PC-3 (cell line): ENCODE measurements at regions not wholly inside any gene's neighbourhood (a gene's known extent, or its start where the extent isn't known, plus 50 kb on each side); places are given as distances from the start of the nearest gene placed in this dataset.

Source experiments
- ATAC-seq: fragments of 200-7000 bp; cut with Tn5 transposase; 2 replicates; pipeline ENCODE4 v1.9.1; 2020; ENCODE audit warnings: mild to moderate bottlenecking, moderate library complexity
- BruUV-seq: library from RNA; stranded (reverse); fragments of 400-500 nt; replicated peaks from 2 replicates; lab custom pipeline; 2021; lab: Mats Ljungman, UMichigan
- CTCF ChIA-PET: fragments of 300-600 bp; sonication (Branson Sonifier 250); formaldehyde crosslinking; loops from one replicate; lab custom pipeline; 2022; ENCODE audit warnings: antibody characterized with exemption; lab: Charles Lee
- POLR2A ChIA-PET: fragments of 300-600 bp; sonication (Branson Sonifier 250); formaldehyde crosslinking; loops from one replicate; lab custom pipeline; 2022; ENCODE audit warnings: antibody characterized with exemption; ENCODE audit not compliant: unreplicated experiment; lab: Charles Lee
- DNase-seq: peaks from one replicate; pipeline ENCODE4 v3.0.0-alpha.2; 2015
- H2AFZ ChIP-seq: fragments of 300-600 bp; sonication (generic); 2 replicates; pipeline ENCODE4 v1.6.0; 2016; ENCODE audit warnings: antibody characterized with exemption, low read length
- H3F3A ChIP-seq: fragments of 300-600 bp; sonication (generic); one replicate; pipeline ENCODE4 v1.6.0; 2017; ENCODE audit warnings: antibody characterized with exemption, low read length, control low read depth, mild to moderate bottlenecking; ENCODE audit not compliant: unreplicated experiment
- H3K27ac ChIP-seq: fragments of 300-600 bp; sonication (generic); 2 replicates; pipeline ENCODE4 v1.5.1; 2016; ENCODE audit warnings: mild to moderate bottlenecking, low read length
- H3K27me3 ChIP-seq: fragments of 300-600 bp; sonication (generic); 2 replicates; pipeline ENCODE4 v1.6.1; 2016; ENCODE audit warnings: low read length, mixed read lengths
- H3K36me3 ChIP-seq: fragments of 300-600 bp; sonication (generic); 2 replicates; pipeline ENCODE4 v1.6.1; 2016; ENCODE audit warnings: low read depth, mixed run types, low read length, mixed read lengths
- H3K4me1 ChIP-seq: fragments of 300-600 bp; sonication (generic); 2 replicates; pipeline ENCODE4 v1.5.1; 2016; ENCODE audit warnings: low read length; ENCODE audit not compliant: insufficient read depth
- H3K4me2 ChIP-seq: fragments of 300-600 bp; sonication (generic); 2 replicates; pipeline ENCODE4 v1.6.0; 2016; ENCODE audit warnings: low read length
- H3K4me3 ChIP-seq: fragments of 300-600 bp; sonication (generic); 2 replicates; pipeline ENCODE4 v1.5.1; 2016; ENCODE audit warnings: mild to moderate bottlenecking, low read length, mixed read lengths
- H3K79me2 ChIP-seq: fragments of 300-600 bp; sonication (generic); 2 replicates; pipeline ENCODE4 v1.6.1; 2017; ENCODE audit warnings: low read length, mixed read lengths
- H3K9ac ChIP-seq: fragments of 300-600 bp; sonication (generic); 2 replicates; pipeline ENCODE4 v1.6.0; 2016; ENCODE audit warnings: mild to moderate bottlenecking, low read length
- H3K9me2 ChIP-seq: fragments of 300-600 bp; sonication (generic); replicated peaks from 2 replicates; pipeline ENCODE4 v1.6.1; 2016; ENCODE audit warnings: mixed run types, low read length, mixed read lengths
- H3K9me3 ChIP-seq: fragments of 300-600 bp; sonication (generic); 2 replicates; pipeline ENCODE4 v1.6.1; 2016; ENCODE audit warnings: low read length, mixed read lengths
- H4K20me1 ChIP-seq: fragments of 300-600 bp; sonication (generic); 2 replicates; pipeline ENCODE4 v1.6.1; 2016; ENCODE audit warnings: low read length, mixed read lengths
- EZH2 ChIP-seq: fragments of 300-600 bp; sonication (generic); IDR thresholded peaks from one replicate; pipeline ENCODE4 v1.6.1; 2017; ENCODE audit warnings: antibody characterized with exemption, mild to moderate bottlenecking, low read length; ENCODE audit not compliant: unreplicated experiment
- EZH2phosphoT487 ChIP-seq: fragments of 300-600 bp; sonication (generic); IDR thresholded peaks from 2 replicates; pipeline ENCODE4 v1.6.1; 2018; ENCODE audit warnings: mild to moderate bottlenecking, antibody characterized with exemption, low read length, borderline replicate concordance
- intact Hi-C: fragments of 100-400 bp; cut with micrococcal nuclease; formaldehyde crosslinking; loops from 2 replicates; pipeline ENCODE4 v1.9.0; 2023
- TF ChIP-seq, protein P1 (sequence below): fragments of 300-600 bp; sonication (generic); conservative IDR thresholded peaks from 2 replicates; pipeline ENCODE4 v1.5.1; 2017; ENCODE audit warnings: antibody characterized with exemption, low read depth, mild to moderate bottlenecking, low read length

DNA sequence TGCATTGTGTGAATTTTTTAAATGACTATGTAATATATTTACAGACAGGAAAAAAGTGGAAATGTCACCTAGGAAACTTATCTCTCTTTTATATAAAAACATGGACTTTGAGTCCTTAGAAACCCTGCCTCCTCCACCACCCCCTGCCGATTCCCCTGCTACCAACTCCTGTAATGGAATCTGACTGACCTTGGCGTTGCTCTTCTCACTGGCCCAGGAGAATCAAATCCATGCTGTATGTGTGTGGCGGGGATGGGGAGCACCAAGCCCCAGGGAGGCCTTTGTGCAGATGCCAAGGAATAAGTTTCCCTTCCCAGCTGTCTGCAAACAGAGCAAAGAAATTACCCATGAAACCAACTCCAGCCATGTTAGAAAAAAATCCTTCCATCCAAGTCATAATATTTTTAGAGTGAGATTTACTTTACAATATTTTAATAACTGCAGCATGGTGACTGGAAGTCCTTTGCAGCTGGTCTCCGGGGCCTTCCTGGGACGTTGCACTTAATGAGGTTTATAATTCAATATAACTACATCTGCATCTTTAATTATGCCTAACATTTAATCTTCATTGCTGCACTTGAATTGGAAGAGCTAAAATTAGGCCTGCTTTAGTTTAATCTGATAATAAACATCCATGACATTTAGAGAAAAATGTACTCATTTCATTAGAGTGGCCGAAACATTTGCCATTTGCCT, 111.4 kb upstream of the CACUL1 start:
- H3K27me3 ChIP-seq = no peaks in the 10 kb centered on the region
- intact Hi-C loops = no loop called here
- H3K79me2 ChIP-seq = no peaks in the 10 kb centered on the region
- no peaks in the 10 kb centered on the region for H3F3A ChIP-seq
- ATAC-seq (no peak), DNase-seq (no peak)
- H2AFZ ChIP-seq = no peak overlapping the region
- no peaks in the 10 kb centered on the region for H3K9me2 ChIP-seq
- BruUV-seq = no TSS peak
- H3K4me3 ChIP-seq = no peak overlapping the region
- H3K36me3 ChIP-seq = no peaks in the 10 kb centered on the region
- no peak overlapping the region for H3K9ac ChIP-seq
- POLR2A ChIA-PET = interaction anchor here (0.7 kb wide), 1 partner anchor 21 kb away, joined by 3 read pairs; no protein-coding TSS in a partner anchor
- H3K4me1 ChIP-seq = peaks cover 11% of the 10 kb centered on the region
- TF ChIP-seq EZH2phosphoT487 = no peak
- TF ChIP-seq, protein P1, sequence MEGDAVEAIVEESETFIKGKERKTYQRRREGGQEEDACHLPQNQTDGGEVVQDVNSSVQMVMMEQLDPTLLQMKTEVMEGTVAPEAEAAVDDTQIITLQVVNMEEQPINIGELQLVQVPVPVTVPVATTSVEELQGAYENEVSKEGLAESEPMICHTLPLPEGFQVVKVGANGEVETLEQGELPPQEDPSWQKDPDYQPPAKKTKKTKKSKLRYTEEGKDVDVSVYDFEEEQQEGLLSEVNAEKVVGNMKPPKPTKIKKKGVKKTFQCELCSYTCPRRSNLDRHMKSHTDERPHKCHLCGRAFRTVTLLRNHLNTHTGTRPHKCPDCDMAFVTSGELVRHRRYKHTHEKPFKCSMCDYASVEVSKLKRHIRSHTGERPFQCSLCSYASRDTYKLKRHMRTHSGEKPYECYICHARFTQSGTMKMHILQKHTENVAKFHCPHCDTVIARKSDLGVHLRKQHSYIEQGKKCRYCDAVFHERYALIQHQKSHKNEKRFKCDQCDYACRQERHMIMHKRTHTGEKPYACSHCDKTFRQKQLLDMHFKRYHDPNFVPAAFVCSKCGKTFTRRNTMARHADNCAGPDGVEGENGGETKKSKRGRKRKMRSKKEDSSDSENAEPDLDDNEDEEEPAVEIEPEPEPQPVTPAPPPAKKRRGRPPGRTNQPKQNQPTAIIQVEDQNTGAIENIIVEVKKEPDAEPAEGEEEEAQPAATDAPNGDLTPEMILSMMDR = no peak
- TF ChIP-seq EZH2 = no peak
- H3K27ac ChIP-seq = no peak overlapping the region
- no peaks in the 10 kb centered on the region for H4K20me1 ChIP-seq
- H3K9me3 ChIP-seq = no peaks in the 10 kb centered on the region
- CTCF ChIA-PET = no interaction called here
- no peak overlapping the region for H3K4me2 ChIP-seq

DNA sequence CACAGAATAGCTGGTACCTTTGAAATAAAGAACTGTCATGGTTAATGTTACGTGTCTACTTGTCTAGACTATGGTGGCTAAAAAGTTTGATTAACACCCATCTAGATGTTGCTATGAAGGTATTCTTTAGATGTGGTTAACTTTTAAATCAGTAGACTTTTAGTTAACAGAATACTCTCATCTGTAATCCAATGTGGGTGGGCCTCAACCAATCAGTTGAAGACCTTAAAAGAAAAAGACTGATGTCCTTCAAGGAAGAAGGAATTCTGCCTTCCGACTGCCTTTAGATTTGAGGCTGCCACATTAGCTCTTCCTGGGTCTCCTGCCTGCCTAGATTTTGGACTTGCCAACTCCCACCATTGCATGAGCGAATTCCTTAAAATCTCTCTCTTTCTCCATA, 113.0 kb upstream of the CACUL1 start:
- no peaks in the 10 kb centered on the region for H3K27me3 ChIP-seq
- no peaks in the 10 kb centered on the region for H3F3A ChIP-seq
- H2AFZ ChIP-seq = no peak overlapping the region
- TF ChIP-seq, protein P1 = no peak
- H4K20me1 ChIP-seq = no peaks in the 10 kb centered on the region
- peaks cover 19% of the 10 kb centered on the region for H3K4me1 ChIP-seq
- no peaks in the 10 kb centered on the region for H3K36me3 ChIP-seq
- H3K79me2 ChIP-seq = no peaks in the 10 kb centered on the region
- CTCF ChIA-PET = no interaction called here
- H3K4me3 ChIP-seq = no peak overlapping the region
- DNase-seq (no peak), ATAC-seq (no peak)
- H3K27ac ChIP-seq = no peak overlapping the region
- H3K9me3 ChIP-seq = no peaks in the 10 kb centered on the region
- H3K9ac ChIP-seq = no peak overlapping the region
- POLR2A ChIA-PET = no interaction called here
- no peaks in the 10 kb centered on the region for H3K9me2 ChIP-seq
- BruUV-seq = no TSS peak
- intact Hi-C loops = no loop called here
- H3K4me2 ChIP-seq = no peak overlapping the region

DNA sequence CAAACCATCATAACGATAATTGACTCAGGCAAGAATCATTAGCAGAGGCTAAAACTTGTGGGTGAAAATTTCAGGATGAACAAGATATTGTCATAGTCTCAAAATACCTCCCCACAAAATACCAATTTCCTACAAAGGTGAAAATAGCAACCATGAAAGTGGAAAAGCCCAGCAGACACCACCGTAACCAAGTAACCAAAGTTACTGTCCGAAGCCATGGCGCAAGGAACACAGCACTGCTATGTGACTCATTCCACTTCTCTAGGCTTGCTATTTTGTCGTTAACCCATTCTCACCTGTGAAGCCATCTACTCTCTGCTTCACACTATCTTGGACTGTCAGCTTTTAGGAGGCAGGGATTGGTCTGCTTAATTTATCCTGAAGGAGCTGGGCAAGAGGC, 113.8 kb upstream of the CACUL1 start:
- Histone ChIP-seq H3K4me3 (no peak overlapping the region), H2AFZ (no peak overlapping the region), H4K20me1 (no peaks in the 10 kb centered on the region), H3K4me1 (peaks cover 27% of the 10 kb centered on the region), H3K9ac (no peak overlapping the region), H3K4me2 (no peak overlapping the region), H3K9me3 (no peaks in the 10 kb centered on the region), H3K79me2 (no peaks in the 10 kb centered on the region), H3F3A (no peaks in the 10 kb centered on the region), H3K27ac (no peak overlapping the region), H3K9me2 (no peaks in the 10 kb centered on the region), H3K27me3 (no peaks in the 10 kb centered on the region), H3K36me3 (no peaks in the 10 kb centered on the region)
- TF ChIP-seq EZH2 (no peak), EZH2phosphoT487 (no peak)
- TF ChIP-seq, protein P1 = no peak
- ChIA-PET CTCF (no interaction called here), POLR2A (no interaction called here)
- ATAC-seq (no peak), DNase-seq (no peak)
- BruUV-seq = no TSS peak
- intact Hi-C loops = no loop called here
